ENCODE measurements at regions not wholly inside any gene's neighbourhood (a gene's known extent, or its start where the extent isn't known, plus 50 kb on each side); places are given as distances from the start of the nearest gene placed in this dataset.

DNA sequence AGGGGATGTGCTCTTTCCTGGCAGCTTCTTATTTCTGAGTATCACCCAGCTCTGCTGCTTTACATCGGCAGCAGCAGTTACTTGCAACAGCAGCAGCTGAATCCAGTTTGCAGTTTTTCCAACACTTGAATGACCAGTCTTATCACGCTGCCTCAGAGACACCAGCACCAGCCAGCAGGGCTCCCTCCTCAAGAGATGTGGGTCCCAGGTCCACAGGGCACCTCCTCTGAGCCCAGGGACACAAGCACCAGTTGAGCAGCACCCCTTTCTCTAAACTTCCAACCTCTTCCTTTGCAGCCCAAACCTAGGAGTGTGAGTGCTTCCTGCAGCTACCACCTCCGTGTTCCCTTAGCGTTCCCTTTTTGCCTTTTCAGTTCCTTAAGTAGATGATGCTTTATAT lies 50.4 kb upstream of the YPEL5 start:
- DNase-seq (ENCODE audit: low read depth): no peak
- no peak overlapping the region for H3K4me3 ChIP-seq (ENCODE audit: low read depth, low read length)

More for the DNA sequence above, 50.4 kb upstream of the YPEL5 start:
- TF ChIP-seq, protein P1, sequence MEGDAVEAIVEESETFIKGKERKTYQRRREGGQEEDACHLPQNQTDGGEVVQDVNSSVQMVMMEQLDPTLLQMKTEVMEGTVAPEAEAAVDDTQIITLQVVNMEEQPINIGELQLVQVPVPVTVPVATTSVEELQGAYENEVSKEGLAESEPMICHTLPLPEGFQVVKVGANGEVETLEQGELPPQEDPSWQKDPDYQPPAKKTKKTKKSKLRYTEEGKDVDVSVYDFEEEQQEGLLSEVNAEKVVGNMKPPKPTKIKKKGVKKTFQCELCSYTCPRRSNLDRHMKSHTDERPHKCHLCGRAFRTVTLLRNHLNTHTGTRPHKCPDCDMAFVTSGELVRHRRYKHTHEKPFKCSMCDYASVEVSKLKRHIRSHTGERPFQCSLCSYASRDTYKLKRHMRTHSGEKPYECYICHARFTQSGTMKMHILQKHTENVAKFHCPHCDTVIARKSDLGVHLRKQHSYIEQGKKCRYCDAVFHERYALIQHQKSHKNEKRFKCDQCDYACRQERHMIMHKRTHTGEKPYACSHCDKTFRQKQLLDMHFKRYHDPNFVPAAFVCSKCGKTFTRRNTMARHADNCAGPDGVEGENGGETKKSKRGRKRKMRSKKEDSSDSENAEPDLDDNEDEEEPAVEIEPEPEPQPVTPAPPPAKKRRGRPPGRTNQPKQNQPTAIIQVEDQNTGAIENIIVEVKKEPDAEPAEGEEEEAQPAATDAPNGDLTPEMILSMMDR (IDR thresholded peaks at IDR 0.05; ENCODE audit: low read depth, low read length, missing control alignments): no peak
